ENCODE measurements at regions not wholly inside any gene's neighbourhood (a gene's known extent, or its start where the extent isn't known, plus 50 kb on each side); places are given as distances from the start of the nearest gene placed in this dataset.

DNA sequence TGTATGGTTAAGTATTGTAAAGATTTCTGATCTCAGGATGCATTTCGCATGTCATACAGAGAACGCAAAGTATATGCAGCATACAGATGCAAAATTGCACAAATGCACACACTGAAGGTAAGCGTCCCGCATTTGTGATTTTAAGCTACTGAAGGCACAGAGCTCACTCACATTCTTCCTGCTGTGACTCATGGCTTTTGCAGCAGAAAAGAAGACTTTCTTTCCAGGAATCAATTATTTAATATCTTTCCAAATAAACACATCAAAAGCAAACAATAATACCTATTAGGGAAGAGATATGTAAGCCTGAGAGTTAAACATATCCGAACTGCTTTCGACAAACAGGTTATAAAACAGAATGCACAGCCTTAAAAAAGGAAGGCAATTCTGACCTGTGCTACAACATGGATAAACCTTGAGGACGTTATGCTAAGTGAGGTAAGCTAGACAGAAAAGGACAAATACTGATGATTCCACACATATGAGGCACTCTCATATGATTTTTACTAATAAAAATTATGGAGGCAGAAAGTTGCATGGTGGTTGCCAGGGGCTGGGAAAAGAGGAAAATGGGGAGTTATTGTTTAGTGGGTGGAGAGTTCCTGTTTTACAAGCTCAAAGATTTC, 109.0 kb downstream of the TFAP2A start:
- DNase-seq: no peak

DNA sequence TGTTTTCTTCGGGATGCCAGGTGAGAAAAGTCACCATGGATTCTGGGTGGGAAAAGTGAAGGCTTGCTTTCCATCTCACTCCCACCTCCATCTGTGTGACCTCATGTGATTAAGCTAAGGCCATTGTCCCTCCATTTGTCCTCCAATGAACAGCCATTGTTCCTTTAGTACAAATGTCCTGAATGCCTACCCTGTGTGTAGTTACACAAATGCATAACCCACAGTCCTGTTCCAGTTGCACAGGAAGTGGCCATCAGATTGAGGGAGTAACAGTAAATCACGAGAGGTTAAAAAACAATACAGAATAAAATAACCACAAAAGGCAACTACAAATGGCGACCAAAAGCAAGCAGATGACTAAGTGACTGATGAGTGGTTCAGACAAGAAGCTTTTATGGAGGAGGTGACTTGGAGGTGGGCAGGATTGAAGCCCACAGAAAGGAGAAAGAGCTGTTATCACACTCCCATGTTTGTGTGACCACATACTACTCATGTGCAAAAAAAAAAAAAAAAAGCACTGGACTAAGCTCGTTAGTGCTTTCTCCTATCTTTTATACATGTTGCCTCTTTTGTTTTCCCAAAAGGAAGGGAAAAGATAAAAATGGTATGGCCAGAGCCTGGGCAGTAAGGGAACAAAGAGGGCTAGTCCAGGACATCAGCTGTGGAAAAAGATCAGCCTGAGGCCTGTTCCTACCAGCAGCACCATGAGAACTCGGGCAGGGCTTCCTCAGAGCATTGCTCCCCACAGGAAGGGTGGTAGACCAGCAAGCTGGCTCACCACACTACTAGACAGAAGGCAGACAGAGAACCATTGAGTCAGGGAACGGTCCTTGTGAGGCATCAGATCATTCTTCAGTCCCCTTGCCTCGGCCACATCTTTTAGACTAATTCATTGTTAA, 111.0 kb downstream of the TFAP2A start:
- DNase-seq: no peak

DNA sequence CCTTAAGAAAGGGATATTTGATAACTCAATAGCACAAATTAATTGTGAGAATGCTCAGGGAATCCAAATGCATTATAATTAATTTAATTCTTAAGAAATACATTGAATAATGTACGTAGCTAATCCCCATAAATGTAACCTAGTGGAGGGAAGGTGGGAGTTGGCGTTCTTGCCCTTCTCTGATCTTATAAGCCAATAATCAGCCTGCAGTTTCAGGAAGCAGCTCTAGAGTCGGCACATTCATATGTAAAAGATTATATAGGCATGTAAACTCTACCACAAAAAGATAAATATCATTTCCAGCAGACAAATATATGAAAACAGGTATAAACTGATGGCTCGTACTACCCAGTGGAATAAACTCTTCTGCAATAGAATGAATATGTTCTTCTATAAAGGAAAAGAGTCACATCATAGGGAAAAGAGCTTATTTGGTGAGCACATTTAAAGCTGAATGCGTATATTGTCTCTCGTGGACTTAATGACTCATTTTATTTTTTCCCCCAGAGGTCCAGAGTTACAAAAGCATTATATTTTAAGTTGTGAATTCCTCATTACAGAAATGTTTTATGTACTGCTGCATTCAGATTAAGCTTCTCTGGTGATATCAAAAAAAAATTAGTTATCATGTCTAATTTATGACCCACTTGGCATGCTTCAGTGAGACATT, 112.2 kb downstream of the TFAP2A start:
- no peak for DNase-seq

DNA sequence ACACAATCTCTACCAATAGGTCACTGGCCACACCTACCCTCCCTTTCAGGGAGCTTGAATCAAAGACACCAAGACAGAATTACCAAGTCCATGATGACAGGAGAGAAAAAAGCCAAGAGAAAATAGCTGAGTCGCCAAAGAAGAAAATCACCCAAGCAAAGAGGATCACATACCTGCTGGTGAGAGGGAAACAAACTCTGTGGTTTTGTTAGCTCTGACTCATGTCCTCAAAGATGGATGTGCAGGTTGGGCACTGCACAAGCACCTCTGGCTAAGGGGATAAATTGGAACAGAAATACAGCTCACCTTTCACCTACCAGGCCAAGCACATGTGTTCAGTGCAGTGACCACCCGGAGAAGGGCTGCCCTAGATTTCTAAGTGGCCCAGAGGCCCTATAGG, 114.8 kb downstream of the TFAP2A start:
- DNase-seq: no peak

DNA sequence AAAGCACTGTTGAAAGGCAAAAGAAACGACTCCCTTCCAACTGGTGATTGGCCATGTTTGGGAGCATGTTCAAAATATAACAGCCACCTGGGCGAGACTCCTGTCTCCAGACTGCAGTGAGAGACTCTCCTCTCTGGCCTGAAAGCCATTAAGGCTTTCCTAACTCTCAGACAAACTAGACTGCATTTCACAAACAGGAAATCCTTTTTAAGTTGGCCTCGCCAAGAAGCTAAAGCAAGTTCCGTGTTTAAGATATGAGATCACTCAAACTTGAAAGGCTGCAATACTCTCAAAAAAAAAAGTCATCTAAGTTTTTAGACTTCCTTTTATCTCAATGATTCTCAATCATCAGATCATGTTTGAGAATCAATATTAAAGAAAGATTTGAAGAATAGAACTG, 117.0 kb downstream of the TFAP2A start:
- DNase-seq: no peak

DNA sequence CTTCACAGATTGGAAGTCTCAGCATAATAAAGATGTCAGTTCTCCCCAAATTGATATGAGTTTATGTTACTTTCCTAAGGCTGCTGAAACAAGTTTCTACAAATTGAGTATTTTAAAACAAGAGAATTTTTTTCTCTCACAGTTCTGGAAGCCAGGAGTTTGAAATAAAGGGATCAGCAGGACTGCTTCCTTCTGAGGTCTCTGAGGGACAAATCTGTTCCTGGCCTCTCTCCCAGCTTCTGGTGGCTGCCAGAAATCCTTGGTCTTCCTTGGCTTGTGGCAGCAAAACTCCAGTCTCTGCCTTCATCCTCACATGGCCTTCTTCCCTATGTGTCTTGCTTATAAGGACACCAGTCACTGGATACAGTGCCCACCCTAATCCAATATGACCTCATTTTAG, 136.1 kb downstream of the TFAP2A start:
- no peak for DNase-seq

DNA sequence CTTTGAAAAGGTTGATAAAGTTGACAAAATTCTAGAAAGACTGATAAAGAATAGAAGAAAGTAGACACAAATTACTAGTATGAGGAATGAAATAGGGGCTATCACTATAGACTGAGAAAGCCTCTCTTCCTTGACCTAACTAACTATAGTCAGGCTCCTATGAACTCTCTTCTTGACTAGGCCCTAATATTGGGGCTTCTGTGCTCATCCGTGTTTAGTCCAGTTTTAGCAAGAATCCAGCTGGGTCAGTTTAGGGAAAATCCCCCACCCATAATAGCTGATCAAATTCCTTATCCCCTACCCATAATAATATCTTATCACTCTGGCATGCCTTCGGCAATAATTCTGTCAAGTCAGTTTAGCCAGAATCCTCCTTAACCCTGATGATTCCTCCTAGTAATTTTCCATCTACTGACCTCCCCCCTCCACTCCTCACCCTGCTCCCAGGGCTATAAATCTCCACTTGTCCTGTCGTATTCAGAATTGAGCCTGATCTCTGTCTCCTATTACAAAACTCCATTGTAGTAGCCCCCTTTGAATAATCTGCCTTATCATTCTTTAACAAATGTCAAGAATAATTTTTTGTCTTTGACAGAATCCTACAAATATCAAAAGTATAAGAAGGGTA, 138.1 kb downstream of the TFAP2A start:
- DNase-seq: no peak

DNA sequence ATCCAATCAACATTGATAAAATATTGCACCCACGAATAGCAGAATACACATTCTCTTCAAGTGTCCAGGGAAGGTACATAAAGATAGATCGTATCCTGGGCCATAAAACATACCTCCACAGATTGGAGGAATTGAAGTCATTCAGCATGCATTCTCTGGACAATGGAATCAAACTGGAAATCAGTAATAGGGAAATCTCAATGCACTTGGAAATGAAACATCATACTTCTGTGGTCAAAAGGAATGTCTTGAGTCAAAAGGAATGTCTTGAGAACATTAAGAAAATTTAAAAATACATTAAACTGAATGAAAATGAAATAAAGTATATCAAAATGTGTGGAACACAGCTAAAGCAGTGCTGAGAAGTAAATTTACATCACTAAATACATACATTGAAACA, 138.8 kb downstream of the TFAP2A start:
- no peak for DNase-seq

DNA sequence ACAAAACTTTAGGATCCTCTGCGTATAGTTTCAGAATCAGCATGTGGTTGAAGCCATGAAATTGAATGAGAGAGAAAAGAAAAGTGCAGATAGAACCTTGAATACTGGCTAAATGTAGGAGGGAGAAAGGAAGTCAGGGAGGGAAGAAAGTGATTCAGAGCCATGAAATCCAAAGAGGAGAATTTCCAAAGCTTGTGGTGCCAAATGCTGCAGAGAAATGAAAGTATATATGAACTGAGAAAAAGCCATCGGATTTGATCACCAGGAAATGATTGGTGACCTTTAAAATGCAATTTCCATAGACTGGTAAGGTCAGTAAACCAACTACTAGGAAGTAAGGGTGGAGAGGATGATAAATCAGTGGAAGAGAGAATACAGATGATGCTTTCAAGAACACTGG, 142.3 kb downstream of the TFAP2A start:
- no peak for DNase-seq

DNA sequence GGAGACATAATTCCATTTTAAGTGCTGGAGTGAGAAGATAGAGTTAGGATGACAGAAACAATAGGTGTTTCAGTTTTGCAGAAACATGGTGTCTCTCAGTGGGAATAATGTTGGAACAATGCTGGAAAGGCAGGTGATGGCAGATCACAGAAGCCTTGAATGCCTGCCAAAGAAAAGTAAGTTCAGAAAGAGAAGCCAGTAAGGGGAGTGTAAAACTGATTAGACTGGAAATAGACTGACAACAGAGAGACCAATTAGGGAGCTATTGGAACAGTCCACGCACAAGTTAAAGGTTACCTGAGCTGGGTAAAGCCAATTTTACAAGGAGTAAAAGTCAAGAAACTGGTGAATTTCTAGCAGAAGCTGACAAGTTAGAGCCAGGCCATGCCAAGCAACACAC, 142.9 kb downstream of the TFAP2A start:
- DNase-seq: no peak

DNA sequence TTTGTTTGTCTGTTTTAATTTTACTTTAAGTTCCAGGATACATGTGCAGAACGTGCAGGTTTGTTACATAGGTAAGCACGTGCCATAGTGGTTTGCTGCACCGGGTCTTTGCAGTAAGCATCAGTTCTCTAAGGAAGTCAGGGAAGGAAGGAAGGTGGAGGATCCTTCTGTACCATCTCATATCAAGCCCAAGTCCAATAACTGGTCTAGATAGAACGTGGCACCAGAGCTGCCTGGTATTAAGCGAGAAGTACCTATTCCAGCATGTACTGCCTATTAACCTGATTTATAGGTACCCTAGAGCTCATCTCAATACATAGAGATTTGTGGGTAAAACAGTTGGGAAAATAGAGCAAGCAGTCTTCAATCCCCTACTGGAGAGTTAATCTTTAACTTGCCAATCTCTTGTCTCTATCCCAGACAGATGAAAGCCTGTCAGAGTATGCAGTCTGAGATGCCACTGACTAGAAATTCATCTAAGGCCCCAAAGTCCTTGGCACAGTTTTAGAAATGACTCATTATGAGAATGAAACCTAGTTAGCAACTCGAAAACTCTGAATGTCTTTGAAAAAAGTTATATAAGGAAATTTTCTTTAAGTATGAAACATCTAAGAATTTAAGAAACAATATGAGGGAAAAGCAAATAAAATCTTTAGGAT, 144.9 kb downstream of the TFAP2A start:
- DNase-seq: no peak

DNA sequence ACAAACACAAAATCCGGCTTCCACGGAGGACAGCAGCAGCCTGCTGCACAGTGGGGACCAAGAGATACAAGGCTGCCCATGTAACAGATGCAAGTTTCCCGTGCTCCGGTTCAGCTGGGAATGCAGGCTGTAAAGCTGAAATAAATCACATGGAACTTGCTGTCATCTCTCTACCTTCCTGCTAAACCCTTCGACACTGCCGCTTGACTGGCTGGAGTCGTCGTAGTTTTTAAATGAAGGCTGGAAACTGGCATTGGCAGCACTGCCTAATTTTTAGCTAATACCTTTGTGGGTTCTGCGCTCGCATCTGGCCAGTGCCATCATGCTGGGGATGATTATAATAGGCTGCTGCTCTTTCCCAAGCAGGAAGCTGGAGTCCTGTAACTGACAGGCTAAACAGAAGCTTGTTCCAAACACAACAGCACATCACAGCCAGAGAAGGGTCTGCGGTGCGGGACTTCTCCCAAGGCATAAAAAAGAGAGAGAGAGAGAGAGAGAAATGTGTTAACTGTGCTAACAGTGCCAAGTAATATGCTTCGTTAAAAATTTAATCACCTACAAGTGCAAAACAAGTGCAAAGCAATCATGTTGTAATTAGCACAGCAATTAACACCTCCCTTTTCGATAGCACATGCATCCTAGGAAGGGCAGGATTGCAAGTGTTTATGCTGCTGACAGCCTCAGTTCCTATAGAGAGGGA, 146.1 kb downstream of the TFAP2A start:
- peak; percentile 42 for DNase-seq

DNA sequence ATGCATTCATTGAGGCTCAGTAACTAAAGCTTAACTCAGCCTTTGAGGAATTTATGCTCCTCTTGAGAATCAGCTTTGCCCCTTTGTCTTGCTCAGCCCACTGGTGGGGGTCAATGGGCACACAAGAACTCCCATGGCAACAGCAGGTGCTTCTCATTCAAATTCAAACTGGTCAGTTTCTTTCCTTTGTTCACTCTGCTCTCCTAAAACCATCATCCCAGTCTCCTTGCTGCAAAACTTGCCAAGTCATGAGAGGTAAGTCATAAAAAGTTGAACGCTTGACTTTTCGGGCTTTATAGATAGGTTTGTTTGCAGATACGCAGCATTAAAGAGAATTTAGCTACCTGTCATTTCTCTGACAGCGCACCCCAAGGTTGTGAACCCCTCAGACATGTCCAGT, 146.8 kb downstream of the TFAP2A start:
- no peak for DNase-seq

DNA sequence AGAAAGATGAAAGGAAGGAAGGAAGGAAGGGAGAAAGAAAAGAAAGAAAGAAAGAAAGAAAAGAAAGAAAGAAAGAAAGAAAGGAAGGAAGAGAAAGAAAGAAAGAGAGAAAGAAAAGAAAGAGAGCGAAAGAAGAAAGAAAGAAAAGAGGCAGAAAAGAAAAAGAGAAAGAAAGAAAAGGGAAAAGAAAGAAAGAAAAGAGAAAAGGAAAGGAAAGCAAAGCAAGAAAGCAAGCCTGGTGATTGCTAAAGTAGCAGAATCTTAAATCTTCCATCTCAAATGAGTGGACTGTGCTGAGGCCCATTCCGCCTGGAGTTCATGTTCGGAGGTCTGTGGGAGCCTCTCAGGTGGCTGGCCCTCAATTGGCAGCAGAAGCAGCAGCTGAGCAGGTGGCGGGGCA, 148.4 kb downstream of the TFAP2A start:
- DNase-seq: no peak

DNA sequence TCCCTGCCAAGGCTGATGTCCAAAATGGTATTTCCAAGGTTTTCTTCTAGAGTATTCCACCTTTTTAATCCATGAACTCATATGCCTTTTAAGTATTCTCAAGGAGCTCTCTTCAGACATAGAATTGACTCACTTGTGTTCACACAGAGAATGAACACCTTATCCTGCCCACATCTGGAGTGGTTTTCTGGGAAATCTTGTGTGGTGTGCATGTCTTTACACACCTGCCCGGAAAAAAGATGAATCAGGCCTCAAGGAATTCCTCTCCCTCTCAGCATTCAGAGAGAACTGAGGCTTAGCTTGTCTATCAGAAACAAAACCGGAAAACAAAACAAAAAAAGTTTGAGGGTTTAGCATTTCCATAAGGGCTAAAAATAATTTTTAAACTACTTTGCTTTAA, 148.8 kb downstream of the TFAP2A start:
- no peak for DNase-seq

DNA sequence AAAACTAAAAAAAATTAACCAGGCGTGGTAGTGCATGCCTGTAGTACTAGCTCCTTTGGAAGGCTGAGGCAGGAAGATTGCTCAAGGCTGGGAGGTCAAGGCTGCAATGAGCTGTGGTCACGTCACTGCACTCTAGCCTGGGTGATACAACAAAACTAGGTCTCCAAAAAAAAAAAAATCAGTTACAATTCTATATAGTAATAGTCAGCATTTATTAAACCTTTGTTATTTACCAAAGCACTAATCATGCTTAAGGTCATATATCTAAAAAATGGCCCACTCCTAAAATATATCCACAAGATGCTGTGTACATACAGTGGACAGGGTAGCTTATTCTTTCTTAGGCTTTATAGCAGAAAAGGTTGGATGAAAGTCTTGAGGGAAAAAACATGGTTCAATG, 152.4 kb downstream of the TFAP2A start:
- no peak for DNase-seq

DNA sequence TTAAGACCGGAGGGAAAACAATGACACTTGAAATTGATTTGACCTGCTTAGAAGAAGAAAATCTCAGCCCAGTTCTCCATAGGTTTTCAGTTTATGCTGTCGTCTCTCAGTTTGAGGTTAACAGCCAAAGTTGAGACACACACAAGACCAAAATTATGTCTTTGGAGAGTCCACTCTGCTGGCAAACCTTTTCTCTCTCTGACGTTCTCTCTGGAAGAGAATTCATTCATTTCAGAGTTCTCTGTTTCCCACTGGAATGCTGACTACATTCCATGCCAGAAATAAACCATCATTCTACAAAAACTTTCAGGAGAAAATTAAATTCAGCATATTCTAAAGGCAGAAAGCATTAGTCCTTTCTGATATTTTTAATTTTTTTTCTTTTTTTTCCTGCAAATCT, 155.2 kb downstream of the TFAP2A start:
- no peak for DNase-seq

DNA sequence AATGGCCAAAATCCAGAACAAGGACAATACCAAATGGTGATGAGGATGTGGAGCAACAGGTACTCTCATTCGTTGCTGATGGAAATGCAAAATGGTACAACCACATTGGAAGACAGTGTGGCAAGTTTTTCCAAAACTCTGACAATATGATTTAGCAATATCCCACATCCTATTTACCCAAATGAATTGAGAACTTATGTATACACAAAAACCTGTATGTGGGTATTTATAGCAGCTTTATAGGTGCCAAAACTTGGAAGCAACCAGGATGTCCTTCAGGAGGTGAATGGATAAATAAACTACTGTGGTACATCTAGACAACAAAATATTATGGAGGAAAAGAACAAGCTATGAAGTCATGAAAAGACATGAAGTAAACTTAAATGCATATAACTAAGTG, 156.5 kb downstream of the TFAP2A start:
- DNase-seq: no peak

DNA sequence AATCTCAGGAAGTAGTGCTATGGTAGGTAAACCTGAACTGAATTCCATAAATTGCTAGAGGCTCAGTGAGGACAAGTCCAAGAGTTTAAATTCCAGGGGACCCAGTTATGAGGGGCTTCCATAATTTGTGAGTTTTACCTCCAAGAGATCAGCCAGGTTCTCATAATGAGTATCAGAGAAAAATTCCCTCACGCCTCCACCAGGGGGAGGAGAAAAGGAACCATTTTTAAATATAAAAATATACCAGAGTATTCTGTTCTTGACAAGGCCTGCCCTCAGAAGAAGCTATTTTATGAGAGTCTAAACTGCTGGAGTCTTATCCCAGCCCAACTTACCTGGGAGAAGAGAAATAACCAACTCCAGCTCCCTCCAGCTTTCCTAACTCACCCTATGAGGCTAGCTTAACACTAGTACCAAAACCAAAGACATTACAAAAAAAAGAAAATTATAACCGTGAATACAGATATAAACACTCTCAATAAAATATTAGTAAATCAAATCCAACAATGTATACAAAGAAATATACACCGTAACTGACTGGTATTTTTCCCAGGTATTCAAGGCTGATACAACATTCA, 158.7 kb downstream of the TFAP2A start:
- no peak for DNase-seq

DNA sequence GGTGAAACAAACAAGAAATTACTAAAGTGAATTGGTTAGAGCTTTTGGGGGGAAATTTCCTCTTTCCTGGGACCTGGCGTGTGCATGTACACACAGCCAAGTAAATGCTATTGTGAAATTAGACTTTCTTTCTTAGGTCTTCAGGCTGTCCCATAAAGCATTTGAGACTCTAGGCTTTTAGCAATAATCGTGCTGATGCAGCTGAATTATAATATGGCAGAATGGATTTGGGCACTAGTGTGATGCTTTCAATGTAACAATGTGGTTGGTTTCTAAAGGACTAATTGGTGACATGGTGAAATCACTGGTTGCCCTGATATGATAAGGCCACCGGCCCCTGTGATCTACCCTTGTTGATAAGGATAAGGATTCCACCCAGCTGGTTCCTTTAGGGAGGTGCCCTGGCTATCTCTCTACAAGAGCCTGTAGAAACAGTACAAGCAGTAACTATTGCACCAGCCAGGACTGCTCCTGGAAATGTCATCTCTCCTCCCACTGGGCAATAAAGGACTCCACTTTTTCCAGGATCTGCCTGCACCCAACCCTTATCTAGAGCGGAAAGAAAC, 164.1 kb downstream of the TFAP2A start:
- DNase-seq: no peak

DNA sequence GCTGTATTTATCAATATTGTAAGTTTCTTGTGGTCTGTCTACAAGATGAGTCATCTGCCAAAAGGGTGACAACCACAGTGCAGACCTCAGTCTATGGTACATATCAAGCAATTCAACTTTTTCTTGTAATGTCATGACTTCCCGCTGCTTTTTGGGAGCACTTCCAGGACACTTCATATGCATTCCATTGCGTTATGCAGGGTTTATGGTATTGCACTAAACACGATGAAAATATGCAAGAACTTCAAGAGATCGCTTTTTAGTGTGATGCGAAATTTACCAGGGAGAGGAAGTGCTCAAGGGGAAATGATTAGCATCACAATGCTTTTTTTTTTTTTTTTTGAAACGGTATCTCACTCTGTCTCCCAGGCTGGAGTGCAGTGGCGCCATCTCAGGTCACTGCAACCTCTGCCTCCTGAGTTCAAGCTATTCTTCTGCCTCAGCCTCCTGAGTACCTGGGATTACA, 166.5 kb downstream of the TFAP2A start:
- no peak for DNase-seq

All from renal pelvis (tissue), 1 donor.